Body of pancreas (tissue), 4 donors: ENCODE measurements at regions not wholly inside any gene's neighbourhood (a gene's known extent, or its start where the extent isn't known, plus 50 kb on each side); places are given as distances from the start of the nearest gene placed in this dataset.

Experiments
- CTCF ChIP-seq, 7 experiments: fragments of 450-650 bp in 4 of 7; fragments of 200-600 bp in 3 of 7; sonication (generic) in 3 of 7; IDR thresholded peaks; one replicate each; pipeline ENCODE4 v1.5.1; 2016 to 2019; ENCODE audit warnings: antibody characterized with exemption in 7 of 7
- POLR2A ChIP-seq, 3 donors: fragments of 450-650 bp; IDR thresholded peaks; one replicate each; pipeline ENCODE4 v1.6.1; 2016; ENCODE audit warnings: antibody characterized with exemption in 3 of 3, mild to moderate bottlenecking in 2 of 3

DNA sequence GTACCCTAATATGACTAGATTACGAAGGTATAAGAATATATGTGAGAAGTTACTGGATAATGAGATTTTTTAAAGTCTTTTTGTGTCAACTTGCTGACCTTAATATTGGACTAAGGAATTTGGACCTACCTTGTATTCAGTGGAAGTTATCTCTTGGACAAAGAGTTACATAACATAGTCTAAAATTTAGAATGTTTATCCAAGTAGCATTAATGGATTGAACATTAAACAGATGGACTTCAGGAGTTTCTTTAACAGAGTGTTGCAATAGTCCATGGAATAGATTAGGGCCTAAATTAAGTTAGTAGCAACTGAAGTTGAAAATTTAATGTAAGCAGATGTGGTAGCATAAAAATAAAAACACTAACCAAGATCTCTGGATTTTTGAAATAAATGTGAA is 266.4 kb downstream of the PYDC2 start:
- no peak for TF ChIP-seq CTCF (IDR thresholded peaks at IDR 0.05)
- TF ChIP-seq POLR2A (IDR thresholded peaks at IDR 0.05) = no peak
